IPS-NIHi11 (cell line): ENCODE measurements at regions not wholly inside any gene's neighbourhood (a gene's known extent, or its start where the extent isn't known, plus 50 kb on each side); places are given as distances from the start of the nearest gene placed in this dataset.

ENCODE experiments used
- DNase-seq: peaks from one replicate; pipeline ENCODE4 v3.0.0; 2012; ENCODE audit warnings: mixed read lengths, low spot score

GRCh38 chr9:89883401-89884341 lies 278.9 kb downstream of the GADD45G start:
- no peak for DNase-seq

GRCh38 chr9:89884356-89885083 lies 279.7 kb downstream of the GADD45G start:
- DNase-seq: no peak

GRCh38 chr9:89885156-89885555 lies 280.3 kb downstream of the GADD45G start:
- no peak for DNase-seq

DNA sequence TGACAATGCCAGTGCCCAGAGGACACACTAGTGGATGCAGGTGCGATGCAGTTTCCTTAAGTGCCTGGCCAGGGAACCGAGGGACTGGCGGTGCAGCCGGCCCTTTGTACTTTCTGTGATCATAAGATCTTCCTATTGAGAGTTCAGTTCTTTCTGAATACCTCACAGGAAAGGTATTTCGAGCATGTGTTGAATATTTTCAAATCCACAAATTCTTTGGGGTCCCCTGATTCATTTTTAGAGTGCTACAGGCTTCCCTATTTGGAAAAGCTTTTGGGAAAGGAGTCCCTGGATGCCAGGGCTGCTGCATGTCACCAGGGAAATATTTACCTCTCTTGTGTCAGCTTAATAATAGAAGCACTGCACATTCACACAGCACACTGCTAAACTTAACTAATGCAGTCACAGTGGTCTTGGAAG lies 281.5 kb downstream of the GADD45G start:
- DNase-seq: no peak

DNA sequence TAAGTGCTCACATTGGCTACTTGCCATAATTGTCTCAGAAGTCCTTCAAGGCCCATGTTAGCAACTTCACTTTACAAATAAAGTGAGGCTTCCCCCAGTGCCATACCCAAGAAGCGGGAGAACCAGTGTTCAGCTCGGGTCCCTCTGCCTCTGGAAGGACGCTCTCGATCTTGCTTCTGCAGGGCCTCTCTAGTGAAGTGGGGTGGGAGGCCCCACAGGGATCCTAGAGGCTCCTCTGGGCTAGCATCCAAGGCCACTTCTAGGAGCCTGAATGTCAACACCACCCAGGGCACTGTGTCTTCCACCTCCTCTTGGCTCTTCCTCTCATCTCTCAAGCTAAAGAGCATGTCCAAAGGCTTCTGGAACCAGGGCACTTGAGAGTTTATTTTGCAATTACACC lies 282.5 kb downstream of the GADD45G start:
- no peak for DNase-seq

GRCh38 chr9:89888233-89888632 lies 283.4 kb downstream of the GADD45G start:
- no peak for DNase-seq

- DNase-seq: no peak
Observed at GRCh38 chr9:89888677-89889076, 283.9 kb downstream of the GADD45G start.

DNA sequence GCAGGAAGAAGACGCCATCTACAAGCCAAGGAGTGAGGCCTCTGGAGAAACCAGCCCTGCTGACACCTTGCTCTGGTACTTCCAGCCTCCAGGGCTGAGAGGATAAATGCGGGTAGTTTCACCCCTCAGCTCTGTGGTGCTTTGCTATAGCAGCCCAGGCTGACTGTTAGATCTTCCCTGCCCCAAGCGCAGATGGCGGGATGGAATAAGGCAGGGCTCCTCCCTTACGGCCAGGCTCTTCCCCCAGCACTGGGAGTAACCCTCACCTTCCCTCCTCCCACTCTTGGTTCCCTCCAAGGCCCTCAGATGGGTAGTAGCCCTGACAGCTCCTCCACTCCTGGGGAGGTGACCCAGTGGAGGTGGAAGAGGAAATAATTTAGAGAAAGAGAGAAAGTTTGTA lies 285.1 kb downstream of the GADD45G start:
- no peak for DNase-seq

GRCh38 chr9:89890326-89890980 lies 285.6 kb downstream of the GADD45G start:
- DNase-seq: no peak

- DNase-seq: no peak
Observed at GRCh38 chr9:89891221-89891590, 286.4 kb downstream of the GADD45G start.

DNA sequence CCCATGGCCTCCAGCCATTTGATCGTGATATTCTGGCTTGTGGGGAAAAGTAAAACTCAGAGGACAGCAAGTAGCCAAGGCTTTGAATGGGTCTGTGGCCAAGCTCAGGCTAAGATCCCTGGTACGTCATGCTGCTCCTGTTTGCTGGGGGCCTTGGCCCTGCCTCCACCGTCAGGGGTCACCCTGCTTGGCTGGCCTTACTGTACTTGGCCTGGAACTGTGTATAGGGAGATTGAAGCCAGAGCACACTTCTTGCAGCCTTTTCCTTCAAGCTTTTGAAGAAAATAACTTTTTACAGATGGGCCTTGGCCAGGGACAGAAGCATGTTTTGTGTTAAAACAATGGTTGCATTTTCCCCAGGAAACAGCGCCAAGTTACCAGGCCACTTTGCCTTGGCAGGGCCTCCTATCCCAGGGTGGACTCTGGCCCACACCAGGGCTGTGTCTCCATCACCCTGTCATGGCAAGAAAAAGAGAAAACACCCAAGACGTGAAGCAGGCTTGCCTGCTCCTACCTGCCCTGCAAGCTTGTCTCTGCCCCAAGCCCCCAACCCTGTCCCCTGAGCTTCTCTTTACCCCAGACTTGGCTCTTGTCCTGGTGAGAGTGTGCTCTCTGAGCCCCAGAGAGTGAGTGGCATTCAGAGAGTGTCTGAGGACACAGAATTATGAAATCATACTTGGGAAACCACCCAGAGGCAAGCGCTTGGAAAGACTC lies 286.9 kb downstream of the GADD45G start:
- DNase-seq: no peak

DNA sequence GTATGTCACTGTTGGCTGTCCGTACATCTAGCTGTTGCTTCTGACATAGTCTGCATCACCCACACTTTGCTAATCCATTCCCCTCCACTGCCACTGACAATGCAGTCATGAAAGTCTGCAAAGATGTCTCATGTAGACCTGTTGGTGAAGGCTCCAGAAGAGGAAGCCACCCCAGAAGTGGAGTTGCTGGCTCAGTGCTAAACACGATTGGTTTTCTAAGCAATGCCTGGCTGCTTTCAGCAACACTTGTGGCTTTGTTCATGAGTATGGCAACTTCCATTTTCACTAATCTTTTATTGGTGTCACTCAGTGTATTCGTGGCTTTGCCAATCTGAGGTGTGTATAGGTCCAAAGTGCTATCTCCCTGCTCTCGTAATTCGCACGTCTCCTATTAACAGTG lies 288.1 kb downstream of the GADD45G start:
- DNase-seq: no peak

GRCh38 chr9:89893886-89894285 lies 289.1 kb downstream of the GADD45G start:
- no peak for DNase-seq

GRCh38 chr9:89896806-89897340 lies 292.1 kb downstream of the GADD45G start:
- DNase-seq: no peak

DNA sequence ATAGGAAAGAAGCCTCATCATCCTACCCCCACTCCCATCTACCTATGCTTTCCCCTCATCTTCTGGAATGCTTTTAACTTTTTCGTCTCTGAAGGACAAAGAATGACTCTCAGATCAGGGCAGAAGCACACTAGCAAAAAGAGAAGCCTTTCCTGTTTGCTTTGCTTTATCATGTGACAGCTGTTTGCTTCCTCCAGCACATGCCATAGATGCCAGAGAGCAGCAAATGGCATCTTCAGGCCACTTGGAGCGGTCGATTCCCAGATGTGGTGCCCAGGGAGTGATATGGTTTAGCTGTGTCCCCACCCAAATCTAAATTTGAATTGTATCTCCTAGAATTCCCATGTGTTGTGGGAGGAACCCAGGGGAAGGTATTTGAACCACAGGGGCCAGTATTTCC lies 294.8 kb downstream of the GADD45G start:
- DNase-seq: no peak

- no peak for DNase-seq
Observed at GRCh38 chr9:89901920-89902319, 297.1 kb downstream of the GADD45G start.

DNA sequence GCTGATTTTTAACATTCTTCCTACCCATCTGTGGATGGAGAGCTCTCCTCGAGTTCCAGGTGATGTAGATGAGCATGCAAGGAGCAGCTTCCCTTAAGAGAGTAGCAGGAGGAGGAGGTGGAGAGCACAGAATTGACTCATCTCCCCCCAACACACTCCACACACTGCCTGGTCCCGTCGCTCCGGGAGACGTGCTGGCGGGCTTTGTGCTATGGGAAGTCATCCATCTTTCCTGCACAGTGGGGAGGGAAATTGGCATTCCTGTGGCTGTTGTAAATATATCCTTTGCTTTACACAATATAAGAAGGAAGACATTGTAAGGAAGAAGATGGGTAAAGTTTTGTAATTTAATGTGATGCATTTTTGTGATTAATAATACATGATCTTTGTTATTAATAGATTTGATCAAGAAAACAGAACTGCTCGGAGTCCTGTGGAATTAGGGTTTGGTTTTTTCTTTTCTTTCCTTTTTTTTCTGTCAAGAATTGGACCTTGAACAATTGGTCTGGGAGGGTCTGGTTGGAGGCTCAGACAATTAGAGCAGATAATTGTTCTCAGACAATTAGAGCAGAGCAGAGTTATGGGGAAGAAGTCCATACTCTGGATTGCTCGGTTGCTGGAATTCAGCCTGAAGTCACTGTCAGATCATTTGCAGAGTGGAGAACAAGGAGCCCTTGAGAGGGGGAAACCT lies 297.8 kb downstream of the GADD45G start:
- no peak for DNase-seq

GRCh38 chr9:89903141-89903475 lies 298.3 kb downstream of the GADD45G start:
- DNase-seq: no peak

GRCh38 chr9:89905606-89906338 lies 301.0 kb downstream of the GADD45G start:
- peak; percentile 49 for DNase-seq

GRCh38 chr9:89911721-89912604 lies 307.2 kb downstream of the GADD45G start:
- no peak for DNase-seq
